OCI-LY7 (cell line): ENCODE measurements at regions not wholly inside any gene's neighbourhood (a gene's known extent, or its start where the extent isn't known, plus 50 kb on each side); places are given as distances from the start of the nearest gene placed in this dataset.

Experiments
- EZH2phosphoT487 ChIP-seq: fragments of 200-600 bp; sonication (generic); IDR thresholded peaks from 2 replicates; pipeline ENCODE4 v1.6.1; 2018; ENCODE audit warnings: low read depth, borderline replicate concordance, mild to moderate bottlenecking, mixed run types, antibody characterized with exemption, low read length, moderate library complexity, mixed read lengths
- TF ChIP-seq, protein P1 (sequence below): fragments of 200-600 bp; sonication (generic); conservative IDR thresholded peaks from 2 replicates; pipeline ENCODE4 v1.5.1; 2014; ENCODE audit warnings: mild to moderate bottlenecking, antibody characterized with exemption, low read length, moderate library complexity, mixed read lengths

DNA sequence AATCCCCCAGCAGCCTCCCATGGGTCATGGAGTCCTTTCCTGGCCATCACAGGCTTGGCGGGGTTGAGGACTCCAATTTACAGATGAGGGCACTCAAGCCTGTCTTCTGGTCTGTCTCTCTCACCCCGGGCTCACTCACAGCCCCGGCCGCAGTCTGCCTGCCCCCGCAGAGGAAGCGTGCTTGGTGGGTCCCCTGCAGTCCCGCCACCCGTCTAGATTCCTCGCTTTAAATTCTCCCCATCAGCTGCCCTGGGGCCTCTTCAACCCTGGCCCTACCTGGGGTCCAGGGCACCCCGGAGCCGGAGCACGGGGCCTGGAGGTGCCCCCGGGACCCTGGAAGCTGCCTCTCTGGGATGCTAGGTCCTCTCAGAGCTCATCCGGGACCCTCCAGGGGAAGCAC is 92.9 kb downstream of the ENGASE start:
- TF ChIP-seq, protein P1, sequence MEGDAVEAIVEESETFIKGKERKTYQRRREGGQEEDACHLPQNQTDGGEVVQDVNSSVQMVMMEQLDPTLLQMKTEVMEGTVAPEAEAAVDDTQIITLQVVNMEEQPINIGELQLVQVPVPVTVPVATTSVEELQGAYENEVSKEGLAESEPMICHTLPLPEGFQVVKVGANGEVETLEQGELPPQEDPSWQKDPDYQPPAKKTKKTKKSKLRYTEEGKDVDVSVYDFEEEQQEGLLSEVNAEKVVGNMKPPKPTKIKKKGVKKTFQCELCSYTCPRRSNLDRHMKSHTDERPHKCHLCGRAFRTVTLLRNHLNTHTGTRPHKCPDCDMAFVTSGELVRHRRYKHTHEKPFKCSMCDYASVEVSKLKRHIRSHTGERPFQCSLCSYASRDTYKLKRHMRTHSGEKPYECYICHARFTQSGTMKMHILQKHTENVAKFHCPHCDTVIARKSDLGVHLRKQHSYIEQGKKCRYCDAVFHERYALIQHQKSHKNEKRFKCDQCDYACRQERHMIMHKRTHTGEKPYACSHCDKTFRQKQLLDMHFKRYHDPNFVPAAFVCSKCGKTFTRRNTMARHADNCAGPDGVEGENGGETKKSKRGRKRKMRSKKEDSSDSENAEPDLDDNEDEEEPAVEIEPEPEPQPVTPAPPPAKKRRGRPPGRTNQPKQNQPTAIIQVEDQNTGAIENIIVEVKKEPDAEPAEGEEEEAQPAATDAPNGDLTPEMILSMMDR, result no peak
- no peak for TF ChIP-seq EZH2phosphoT487
